ENCODE measurements at regions not wholly inside any gene's neighbourhood (a gene's known extent, or its start where the extent isn't known, plus 50 kb on each side); places are given as distances from the start of the nearest gene placed in this dataset.
"Not testable (repeated sequence)": the region's sequence is repeated elsewhere in the genome, so short reads cannot be mapped to it uniquely, and the experiment has no call there.

DNA sequence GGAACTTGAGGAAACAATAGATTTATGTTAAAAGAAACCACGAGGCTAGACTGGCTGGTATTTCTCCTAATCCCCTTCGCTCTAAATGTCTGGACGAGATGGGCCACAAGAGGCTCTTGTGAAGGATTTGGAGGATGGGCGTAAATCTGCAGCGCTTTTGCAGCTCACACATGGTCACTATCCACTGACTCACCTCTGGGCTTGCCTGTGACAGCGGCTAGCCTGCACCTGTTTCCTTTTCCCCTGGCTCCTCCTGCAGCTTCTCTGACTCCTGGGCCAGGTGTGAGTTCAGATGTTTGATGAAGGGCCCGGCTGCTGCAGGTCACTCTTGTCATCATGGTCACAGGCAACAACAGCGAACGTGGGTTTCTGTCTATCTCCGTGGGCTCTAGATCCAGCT is 629.4 kb downstream of the CBLN4 start:
- Mint-ChIP-seq H3K9me3 (peaks cover 11% of the 10 kb centered on the region), H3K4me1 (ENCODE audit: low read depth) (no peaks in the 10 kb centered on the region), H3K4me3 (no peak overlapping the region), H3K27me3 (ENCODE audit: insufficient read depth) (no peaks in the 10 kb centered on the region), H3K36me3 (ENCODE audit: low read depth) (no peaks in the 10 kb centered on the region), H3K27ac (no peak overlapping the region)
- no peak for DNase-seq (ENCODE audit: low spot score)
- intact Hi-C loops (cut with micrococcal nuclease): no loop called here

- H3K4me3 Mint-ChIP-seq: no peak overlapping the region
- no peak for DNase-seq (ENCODE audit: low spot score)
Observed at GRCh38 chr20:55365745-55366144, 639.6 kb downstream of the CBLN4 start.

DNA sequence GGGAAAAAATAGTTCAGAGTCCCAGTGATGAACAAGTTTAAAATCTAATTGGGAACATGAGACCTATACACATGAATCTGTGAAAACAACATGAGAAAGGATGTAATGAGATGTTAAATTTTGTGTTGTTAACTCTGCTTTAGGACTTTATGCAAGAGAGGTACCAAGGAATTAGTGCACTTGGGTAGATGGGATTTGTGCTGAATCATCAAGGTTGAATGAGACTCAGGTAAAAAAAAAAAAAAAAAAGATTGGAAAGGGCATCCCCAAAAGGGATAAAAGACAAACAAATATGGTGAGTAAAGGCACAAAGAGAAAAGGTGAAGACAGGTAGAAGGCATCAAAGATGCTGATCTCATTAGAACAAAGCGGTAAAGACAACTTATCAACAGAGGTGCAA is 644.4 kb downstream of the CBLN4 start:
- intact Hi-C loops (cut with micrococcal nuclease): no loop called here
- H3K36me3 Mint-ChIP-seq (ENCODE audit: low read depth): no peaks in the 10 kb centered on the region
- DNase-seq (ENCODE audit: low spot score): no peak
- no peak overlapping the region for H3K4me3 Mint-ChIP-seq
- H3K4me1 Mint-ChIP-seq (ENCODE audit: low read depth): no peaks in the 10 kb centered on the region
- H3K27me3 Mint-ChIP-seq (ENCODE audit: insufficient read depth): no peaks in the 10 kb centered on the region
- H3K27ac Mint-ChIP-seq: no peak overlapping the region
- peaks cover 5% of the 10 kb centered on the region for H3K9me3 Mint-ChIP-seq

More at GRCh38 chr20:55365745-55366144, 639.6 kb downstream of the CBLN4 start:
- Mint-ChIP-seq H3K9me3 (peaks cover 4% of the 10 kb centered on the region), H3K4me1 (ENCODE audit: low read depth) (no peaks in the 10 kb centered on the region), H3K36me3 (ENCODE audit: low read depth) (no peaks in the 10 kb centered on the region), H3K27me3 (ENCODE audit: insufficient read depth) (no peaks in the 10 kb centered on the region), H3K27ac (no peak overlapping the region)
- intact Hi-C loops (cut with micrococcal nuclease): no loop called here

- no peaks in the 10 kb centered on the region for H3K36me3 Mint-ChIP-seq (ENCODE audit: low read depth)
- no peak overlapping the region for H3K4me3 Mint-ChIP-seq
- peaks cover 17% of the 10 kb centered on the region for H3K9me3 Mint-ChIP-seq
- H3K27ac Mint-ChIP-seq: no peak overlapping the region
- H3K27me3 Mint-ChIP-seq (ENCODE audit: insufficient read depth): no peaks in the 10 kb centered on the region
- no peak for DNase-seq (ENCODE audit: low spot score)
- H3K4me1 Mint-ChIP-seq (ENCODE audit: low read depth): no peaks in the 10 kb centered on the region
- intact Hi-C loops (cut with micrococcal nuclease): no loop called here
Observed at GRCh38 chr20:55354720-55355119, 650.6 kb downstream of the CBLN4 start.

- Mint-ChIP-seq H3K36me3 (ENCODE audit: low read depth) (no peaks in the 10 kb centered on the region), H3K27ac (no peak overlapping the region), H3K4me1 (ENCODE audit: low read depth) (no peaks in the 10 kb centered on the region), H3K27me3 (ENCODE audit: insufficient read depth) (no peaks in the 10 kb centered on the region), H3K4me3 (no peak overlapping the region), H3K9me3 (peaks cover 17% of the 10 kb centered on the region)
- no peak for DNase-seq (ENCODE audit: low spot score)
- intact Hi-C loops (cut with micrococcal nuclease): no loop called here
Observed at GRCh38 chr20:55353206-55353605, 652.1 kb downstream of the CBLN4 start.

DNA sequence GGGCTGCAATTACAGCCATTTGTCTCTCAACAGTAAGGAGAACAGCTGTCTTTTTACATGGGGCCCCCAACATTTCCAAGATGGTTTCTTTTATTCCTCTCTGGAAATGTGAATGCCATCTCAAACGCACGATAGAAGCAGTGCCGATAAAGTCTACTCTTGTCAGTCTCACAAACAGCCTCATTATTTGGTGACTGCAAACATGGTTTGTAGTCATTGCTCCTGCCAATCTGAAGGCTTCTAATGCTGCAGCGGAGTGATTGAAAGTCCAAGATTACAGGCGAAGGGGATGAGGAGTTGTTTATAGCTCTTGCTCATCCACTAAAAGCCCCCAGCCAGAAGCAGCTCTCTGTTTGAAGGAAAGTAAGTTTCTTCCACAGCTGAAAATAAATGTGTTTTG is 657.1 kb downstream of the CBLN4 start:
- Mint-ChIP-seq H3K4me3 (no peak overlapping the region), H3K9me3 (peaks cover 31% of the 10 kb centered on the region), H3K4me1 (ENCODE audit: low read depth) (no peaks in the 10 kb centered on the region), H3K27me3 (ENCODE audit: insufficient read depth) (no peaks in the 10 kb centered on the region), H3K36me3 (ENCODE audit: low read depth) (no peaks in the 10 kb centered on the region), H3K27ac (no peak overlapping the region)
- intact Hi-C loops (cut with micrococcal nuclease): no loop called here
- no peak for DNase-seq (ENCODE audit: low spot score)

DNA sequence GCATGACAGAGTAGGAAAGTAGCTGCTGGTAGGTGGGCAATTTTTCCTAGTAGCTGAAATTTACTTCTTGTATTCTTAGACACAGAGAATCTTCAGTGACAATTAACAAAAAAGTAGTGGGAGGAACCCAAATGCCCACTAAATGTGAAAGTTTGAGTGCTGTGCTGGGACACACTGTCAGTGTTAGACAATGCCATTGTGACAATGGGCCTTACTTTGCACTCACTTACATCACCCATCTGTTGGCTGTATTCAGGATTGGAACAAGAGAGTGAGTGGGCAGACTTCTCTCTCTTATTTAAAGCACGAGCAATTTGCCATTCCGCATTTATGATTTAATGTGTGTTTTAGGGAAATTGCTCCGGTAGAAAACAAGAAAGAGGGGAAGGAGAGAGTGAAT is 662.5 kb downstream of the CBLN4 start:
- H3K9me3 Mint-ChIP-seq: peaks cover 21% of the 10 kb centered on the region
- H3K36me3 Mint-ChIP-seq (ENCODE audit: low read depth): no peaks in the 10 kb centered on the region
- H3K27me3 Mint-ChIP-seq (ENCODE audit: insufficient read depth): no peaks in the 10 kb centered on the region
- no peaks in the 10 kb centered on the region for H3K4me1 Mint-ChIP-seq (ENCODE audit: low read depth)
- no peak for DNase-seq (ENCODE audit: low spot score)
- H3K4me3 Mint-ChIP-seq: no peak overlapping the region
- intact Hi-C loops (cut with micrococcal nuclease): no loop called here
- H3K27ac Mint-ChIP-seq: no peak overlapping the region

- peaks cover 14% of the 10 kb centered on the region for H3K9me3 Mint-ChIP-seq
- H3K4me1 Mint-ChIP-seq (ENCODE audit: low read depth): no peaks in the 10 kb centered on the region
- intact Hi-C loops (cut with micrococcal nuclease): no loop called here
- H3K4me3 Mint-ChIP-seq: no peak overlapping the region
- H3K27ac Mint-ChIP-seq: no peak overlapping the region
- no peak for DNase-seq (ENCODE audit: low spot score)
- no peaks in the 10 kb centered on the region for H3K27me3 Mint-ChIP-seq (ENCODE audit: insufficient read depth)
- no peaks in the 10 kb centered on the region for H3K36me3 Mint-ChIP-seq (ENCODE audit: low read depth)
Observed at GRCh38 chr20:55333798-55334197, 671.5 kb downstream of the CBLN4 start.

DNA sequence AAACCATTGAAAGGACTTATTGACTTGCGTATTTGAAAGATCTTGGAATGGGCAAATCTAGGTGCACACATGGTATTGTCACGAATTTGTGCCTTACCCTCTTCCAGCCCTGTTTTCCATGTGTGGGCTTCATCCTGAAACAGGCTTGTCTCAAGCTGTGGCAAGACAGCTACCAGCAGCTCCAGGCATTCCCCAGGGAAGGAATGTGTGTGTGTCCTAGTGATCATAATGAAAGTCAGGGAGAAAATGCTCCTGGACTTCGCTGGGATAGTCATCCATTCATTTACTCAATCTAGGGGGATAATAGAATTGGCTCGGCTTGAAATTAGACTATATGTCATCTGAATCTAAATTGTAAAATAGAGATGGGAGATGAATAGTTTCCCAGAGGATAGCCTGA is 676.2 kb downstream of the CBLN4 start:
- intact Hi-C loops (cut with micrococcal nuclease): no loop called here

GRCh38 chr20:55322745-55323144 is 682.6 kb downstream of the CBLN4 start:
- no peak for DNase-seq (ENCODE audit: low spot score)
- Mint-ChIP-seq H3K9me3 (peaks cover 20% of the 10 kb centered on the region), H3K36me3 (ENCODE audit: low read depth) (no peaks in the 10 kb centered on the region), H3K27ac (no peak overlapping the region), H3K4me1 (ENCODE audit: low read depth) (no peaks in the 10 kb centered on the region), H3K4me3 (no peak overlapping the region), H3K27me3 (ENCODE audit: insufficient read depth) (no peaks in the 10 kb centered on the region)
- intact Hi-C loops (cut with micrococcal nuclease): no loop called here

More for the DNA sequence above, 676.2 kb downstream of the CBLN4 start:
- H3K9me3 Mint-ChIP-seq: peaks cover 18% of the 10 kb centered on the region
- no peak for DNase-seq (ENCODE audit: low spot score)
- no peak overlapping the region for H3K27ac Mint-ChIP-seq
- no peaks in the 10 kb centered on the region for H3K36me3 Mint-ChIP-seq (ENCODE audit: low read depth)
- H3K4me3 Mint-ChIP-seq: no peak overlapping the region
- H3K4me1 Mint-ChIP-seq (ENCODE audit: low read depth): no peaks in the 10 kb centered on the region
- H3K27me3 Mint-ChIP-seq (ENCODE audit: insufficient read depth): no peaks in the 10 kb centered on the region

- peaks cover 23% of the 10 kb centered on the region for H3K9me3 Mint-ChIP-seq
- intact Hi-C loops (cut with micrococcal nuclease): no loop called here
Observed at GRCh38 chr20:55316753-55317152, 688.6 kb downstream of the CBLN4 start.

GRCh38 chr20:55310844-55311243 is 694.5 kb downstream of the CBLN4 start:
- H3K36me3 Mint-ChIP-seq (ENCODE audit: low read depth); H3K4me3 Mint-ChIP-seq; DNase-seq (ENCODE audit: low spot score); H3K27me3 Mint-ChIP-seq (ENCODE audit: insufficient read depth); H3K4me1 Mint-ChIP-seq (ENCODE audit: low read depth); intact Hi-C loops (cut with micrococcal nuclease); H3K27ac Mint-ChIP-seq: not testable (repeated sequence)
- H3K9me3 Mint-ChIP-seq: peaks cover 16% of the 10 kb centered on the region

More at GRCh38 chr20:55316753-55317152, 688.6 kb downstream of the CBLN4 start:
- DNase-seq (ENCODE audit: low spot score): no peak
- H3K27me3 Mint-ChIP-seq (ENCODE audit: insufficient read depth): no peaks in the 10 kb centered on the region
- no peaks in the 10 kb centered on the region for H3K4me1 Mint-ChIP-seq (ENCODE audit: low read depth)
- no peaks in the 10 kb centered on the region for H3K36me3 Mint-ChIP-seq (ENCODE audit: low read depth)
- H3K4me3 Mint-ChIP-seq: no peak overlapping the region
- no peak overlapping the region for H3K27ac Mint-ChIP-seq

GRCh38 chr20:55291261-55291660 is 714.1 kb downstream of the CBLN4 start:
- H3K9me3 Mint-ChIP-seq: peaks cover 13% of the 10 kb centered on the region
- H3K27me3 Mint-ChIP-seq (ENCODE audit: insufficient read depth): no peaks in the 10 kb centered on the region
- no peak overlapping the region for H3K27ac Mint-ChIP-seq
- no peak overlapping the region for H3K4me3 Mint-ChIP-seq
- intact Hi-C loops (cut with micrococcal nuclease): no loop called here
- no peak for DNase-seq (ENCODE audit: low spot score)
- no peaks in the 10 kb centered on the region for H3K36me3 Mint-ChIP-seq (ENCODE audit: low read depth)
- H3K4me1 Mint-ChIP-seq (ENCODE audit: low read depth): no peaks in the 10 kb centered on the region

GRCh38 chr20:55283889-55284288 is 721.4 kb downstream of the CBLN4 start:
- Mint-ChIP-seq H3K4me3 (no peak overlapping the region), H3K27ac (no peak overlapping the region), H3K9me3 (peaks cover 16% of the 10 kb centered on the region), H3K4me1 (ENCODE audit: low read depth) (no peaks in the 10 kb centered on the region), H3K36me3 (ENCODE audit: low read depth) (no peaks in the 10 kb centered on the region), H3K27me3 (ENCODE audit: insufficient read depth) (no peaks in the 10 kb centered on the region)
- intact Hi-C loops (cut with micrococcal nuclease): no loop called here
- DNase-seq (ENCODE audit: low spot score): no peak

Measured in activated T-helper 1 cell treated with anti-CD3 and anti-CD28 coated beads, Interleukin-12 subunit alpha, Interleukin-12 subunit beta, Interleukin-2, Interleukin-4 antibody, amounts not matched to agents 30 ng/mL and 10 ng/mL and 1 ng/mL, durations not matched to agents 14 hours and 24 hours and 36 hours (primary cell).